ENCODE measurements at regions not wholly inside any gene's neighbourhood (a gene's known extent, or its start where the extent isn't known, plus 50 kb on each side); places are given as distances from the start of the nearest gene placed in this dataset.
A peak's percentile ranks its signal among the peaks of the same experiment; 100 is the strongest.

DNA sequence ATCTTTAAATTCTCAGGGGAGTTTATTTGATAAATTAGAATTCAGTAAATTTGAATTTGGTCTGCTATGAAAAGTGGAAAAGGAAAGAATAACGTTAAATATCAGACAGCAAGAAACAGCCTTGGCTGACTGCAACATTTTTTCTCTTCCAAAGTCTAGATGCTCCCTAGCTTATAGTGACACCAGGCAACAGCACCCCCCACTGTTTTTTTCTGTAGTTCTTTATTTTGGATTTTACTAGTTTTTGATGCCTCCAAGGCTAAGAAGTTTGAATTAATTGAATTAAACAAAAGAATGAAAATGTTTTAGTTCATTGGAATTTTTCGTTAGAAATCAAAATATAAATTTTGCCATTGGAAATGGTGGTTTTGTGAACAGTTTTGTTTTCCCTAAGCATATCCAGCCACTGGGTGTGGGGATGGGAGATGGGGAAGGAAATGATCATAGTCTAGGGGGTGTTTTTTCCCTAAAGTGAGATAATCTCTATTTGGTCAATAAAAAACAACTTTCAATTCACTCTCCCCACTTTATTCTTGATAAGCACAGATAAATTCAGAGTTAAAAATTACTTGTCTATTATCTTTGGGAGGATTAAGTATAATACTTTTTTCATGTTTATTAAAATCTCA lies 199.3 kb upstream of the CD180 start:
- Histone ChIP-seq H2AFZ (ENCODE audit: low read depth) (no peak overlapping the region), H3K27ac (ENCODE audit: low read depth in 2 of 2, low read length in 1 of 2) (no peak overlapping the region), H3K4me1 (ENCODE audit: control insufficient read depth in 1 of 2, insufficient read depth in 2 of 2, low read depth in 1 of 2, low read length in 1 of 2) (no peaks in the 10 kb centered on the region; a peak in 3 of 4 replicates), H3K4me2 (no peak overlapping the region), H3K4me3 (ENCODE audit: low read depth in 2 of 2, low read length in 1 of 2) (no peak overlapping the region), H3K9me3 (no peaks in the 10 kb centered on the region), H3K9me2 (no peaks in the 10 kb centered on the region), H4K20me1 (ENCODE audit: insufficient read depth) (no peaks in the 10 kb centered on the region), H3K36me3 (replicated peaks in 1 of 2; ENCODE audit: control insufficient read depth in 1 of 2, insufficient read depth in 2 of 2, low read length in 1 of 2) (no peaks in the 10 kb centered on the region), H3K27me3 (ENCODE audit: insufficient read depth) (no peaks in the 10 kb centered on the region), H3F3A (replicated peaks; ENCODE audit: insufficient read depth) (no peaks in the 10 kb centered on the region), H3K9ac (no peak overlapping the region), H3K79me2 (ENCODE audit: insufficient read depth) (no peaks in the 10 kb centered on the region)
- 59% methylated on average over 2 of the region's 2 CpGs for WGBS (ENCODE audit: low lambda C conversion rate)
- POLR2A ChIA-PET = no interaction called here
- CTCF ChIA-PET = interaction anchor here (0.7 to 2.2 kb wide), 6 partner anchors 9 to 150 kb away, joined by 3 to 7 read pairs (median 4); no protein-coding TSS in a partner anchor
- no peak for DNase-seq
- TF ChIP-seq RCOR1 (IDR thresholded peaks at IDR 0.05; ENCODE audit: low read length) = no peak
- TF ChIP-seq, protein P1, sequence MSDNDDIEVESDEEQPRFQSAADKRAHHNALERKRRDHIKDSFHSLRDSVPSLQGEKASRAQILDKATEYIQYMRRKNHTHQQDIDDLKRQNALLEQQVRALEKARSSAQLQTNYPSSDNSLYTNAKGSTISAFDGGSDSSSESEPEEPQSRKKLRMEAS (IDR thresholded peaks at IDR 0.05; ENCODE audit: low read depth) = no peak
- TF ChIP-seq NRF1 (IDR thresholded peaks at IDR 0.05; ENCODE audit: low read depth, low read length) = no peak
- TF ChIP-seq RAD21 (IDR thresholded peaks at IDR 0.05; ENCODE audit: low read length) = peak; percentile 44
- no peak for TF ChIP-seq USF2 (IDR thresholded peaks at IDR 0.05; ENCODE audit: borderline replicate concordance, low read depth, low read length)

GRCh38 chr5:67393211-67393610 lies 196.6 kb upstream of the CD180 start:
- DNase-seq = no peak
- Histone ChIP-seq H4K20me1 (ENCODE audit: insufficient read depth) (no peaks in the 10 kb centered on the region), H3K27ac (ENCODE audit: low read depth in 2 of 2, low read length in 1 of 2) (no peak overlapping the region), H3K79me2 (ENCODE audit: insufficient read depth) (no peaks in the 10 kb centered on the region), H3F3A (replicated peaks; ENCODE audit: insufficient read depth) (no peaks in the 10 kb centered on the region), H3K4me3 (ENCODE audit: low read depth in 2 of 2, low read length in 1 of 2) (no peak overlapping the region), H3K9me2 (no peaks in the 10 kb centered on the region), H3K27me3 (ENCODE audit: insufficient read depth) (no peaks in the 10 kb centered on the region), H3K36me3 (replicated peaks in 1 of 2; ENCODE audit: control insufficient read depth in 1 of 2, insufficient read depth in 2 of 2, low read length in 1 of 2) (no peaks in the 10 kb centered on the region), H3K4me2 (no peak overlapping the region), H3K9ac (no peak overlapping the region), H2AFZ (ENCODE audit: low read depth) (no peak overlapping the region), H3K9me3 (no peaks in the 10 kb centered on the region), H3K4me1 (ENCODE audit: control insufficient read depth in 1 of 2, insufficient read depth in 2 of 2, low read depth in 1 of 2, low read length in 1 of 2) (no peaks in the 10 kb centered on the region; a peak in 2 of 4 replicates)
- CTCF ChIA-PET = no interaction called here
- TF ChIP-seq GATA2 (CRISPR knock-in tag; IDR thresholded peaks at IDR 0.05) (no peak), GABPA (IDR thresholded peaks at IDR 0.05; ENCODE audit: low read depth) (no peak), NFIC (IDR thresholded peaks at IDR 0.05; ENCODE audit: borderline replicate concordance) (no peak), RCOR1 (IDR thresholded peaks at IDR 0.05; ENCODE audit: low read length) (no peak), TAF1 (IDR thresholded peaks at IDR 0.05; ENCODE audit: borderline replicate concordance, low read depth, low read length) (no peak), RXRA (IDR thresholded peaks at IDR 0.05; ENCODE audit: borderline replicate concordance, low read depth) (no peak), MEF2A (IDR thresholded peaks at IDR 0.05; ENCODE audit: borderline replicate concordance, low read depth) (no peak), FOXJ3 (CRISPR knock-in tag; IDR thresholded peaks at IDR 0.05) (no peak), YY1 (IDR thresholded peaks at IDR 0.05; ENCODE audit: low read depth) (no peak)
- TF ChIP-seq, protein P2, sequence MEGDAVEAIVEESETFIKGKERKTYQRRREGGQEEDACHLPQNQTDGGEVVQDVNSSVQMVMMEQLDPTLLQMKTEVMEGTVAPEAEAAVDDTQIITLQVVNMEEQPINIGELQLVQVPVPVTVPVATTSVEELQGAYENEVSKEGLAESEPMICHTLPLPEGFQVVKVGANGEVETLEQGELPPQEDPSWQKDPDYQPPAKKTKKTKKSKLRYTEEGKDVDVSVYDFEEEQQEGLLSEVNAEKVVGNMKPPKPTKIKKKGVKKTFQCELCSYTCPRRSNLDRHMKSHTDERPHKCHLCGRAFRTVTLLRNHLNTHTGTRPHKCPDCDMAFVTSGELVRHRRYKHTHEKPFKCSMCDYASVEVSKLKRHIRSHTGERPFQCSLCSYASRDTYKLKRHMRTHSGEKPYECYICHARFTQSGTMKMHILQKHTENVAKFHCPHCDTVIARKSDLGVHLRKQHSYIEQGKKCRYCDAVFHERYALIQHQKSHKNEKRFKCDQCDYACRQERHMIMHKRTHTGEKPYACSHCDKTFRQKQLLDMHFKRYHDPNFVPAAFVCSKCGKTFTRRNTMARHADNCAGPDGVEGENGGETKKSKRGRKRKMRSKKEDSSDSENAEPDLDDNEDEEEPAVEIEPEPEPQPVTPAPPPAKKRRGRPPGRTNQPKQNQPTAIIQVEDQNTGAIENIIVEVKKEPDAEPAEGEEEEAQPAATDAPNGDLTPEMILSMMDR (IDR thresholded peaks at IDR 0.05) = no peak
- TF ChIP-seq, protein P1 (IDR thresholded peaks at IDR 0.05; ENCODE audit: low read depth) = no peak
- TF ChIP-seq, protein P3, sequence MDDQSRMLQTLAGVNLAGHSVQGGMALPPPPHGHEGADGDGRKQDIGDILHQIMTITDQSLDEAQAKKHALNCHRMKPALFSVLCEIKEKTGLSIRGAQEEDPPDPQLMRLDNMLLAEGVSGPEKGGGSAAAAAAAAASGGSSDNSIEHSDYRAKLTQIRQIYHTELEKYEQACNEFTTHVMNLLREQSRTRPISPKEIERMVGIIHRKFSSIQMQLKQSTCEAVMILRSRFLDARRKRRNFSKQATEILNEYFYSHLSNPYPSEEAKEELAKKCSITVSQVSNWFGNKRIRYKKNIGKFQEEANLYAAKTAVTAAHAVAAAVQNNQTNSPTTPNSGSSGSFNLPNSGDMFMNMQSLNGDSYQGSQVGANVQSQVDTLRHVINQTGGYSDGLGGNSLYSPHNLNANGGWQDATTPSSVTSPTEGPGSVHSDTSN (IDR thresholded peaks at IDR 0.05) = no peak
- POLR2A ChIA-PET = no interaction called here
